Pancreas (tissue), 10 donors: ENCODE measurements at regions not wholly inside any gene's neighbourhood (a gene's known extent, or its start where the extent isn't known, plus 50 kb on each side); places are given as distances from the start of the nearest gene placed in this dataset.

Experiments
- ATAC-seq, 4 donors: fragments of 200-7000 bp; cut with Tn5 transposase; one replicate each; pipeline versions ENCODE4 v1.8.0 to v1.9.1; 2020; ENCODE audit warnings: mild to moderate bottlenecking in 4 of 4, moderate library complexity in 4 of 4
- DNase-seq, 6 donors: peaks; one replicate each; pipeline ENCODE4 v3.0.0-alpha.2; 2020
- FAIRE-seq: peaks from 2 replicates; lab custom pipeline; 2012; peaks lifted over from hg19 to GRCh38; lab: Jason Lieb, UNC
- H3K27ac ChIP-seq, 4 donors: fragments of 200-600 bp; sonication (generic); 1 replicate in 3 of 4; 2 replicates in 1 of 4; pipeline versions ENCODE4 v1.5.0 to v1.8.0; 2020
- H3K27me3 ChIP-seq, 4 donors: fragments of 200-600 bp; one replicate each; pipeline ENCODE4 v1.8.0; 2021
- H3K36me3 ChIP-seq, 3 donors: fragments of 200-600 bp; sonication (generic) in 1 of 3; one replicate each; pipeline versions ENCODE4 v1.5.0 to v1.8.0; 2020 to 2021
- H3K4me1 ChIP-seq, 3 donors: fragments of 200-600 bp; one replicate each; pipeline ENCODE4 v1.8.0; 2021
- H3K4me3 ChIP-seq, 4 donors: fragments of 200-600 bp; sonication (generic) in 2 of 4; one replicate each; pipeline versions ENCODE4 v1.5.0 to v1.8.0; 2020 to 2021
- H3K9me3 ChIP-seq, 4 donors: fragments of 200-600 bp; one replicate each; pipeline ENCODE4 v1.8.0; 2021
- CTCF ChIP-seq, 4 donors: fragments of 200-600 bp; sonication (generic) in 3 of 4; IDR thresholded peaks; one replicate each; pipeline versions ENCODE4 v1.5.0 to v1.8.0; 2021; ENCODE audit warnings: antibody characterized with exemption in 4 of 4
- WGBS, 2 donors: extraction: QIAGEN DNeasy Blood & Tissue Kit; methylation state at CpG; one replicate each; pipeline ENCODE4 v1.1.7; 2013; 5-methylcytosine and 5-hydroxymethylcytosine counted together
- intact Hi-C, 3 donors: fragments of 100-400 bp; cut with DNase I; formaldehyde crosslinking; loops; one replicate each; pipeline versions ENCODE4 v1.11.1 to v1.14.2; 2022
- donor health status: healthy with polysubstance abuse.
- donor health status: DM: no; HTN: no; CAD: no; lungs with moderate emphysema.
- donor health status: DM: no; HTN: no; CAD: no.
- donor health status: control.
- donor health status: control.
- donor health status: Bipolar disorder and iron deficiency.
- donor health status: DM: yes; HTN: yes; CAD: no.
- donor health status: DM: no; HTN: no; CAD: no.
- donor health status: DM: no; HTN: no; CAD: no.
- donor health status: DM: yes; HTN: yes; CAD: no.

GRCh38 chr1:57659804-57660203 is 235.9 kb upstream of the DAB1 start:
- FAIRE-seq (no peak), DNase-seq (no peak), ATAC-seq (no peak)
- intact Hi-C loops = no loop called here
- no peak for TF ChIP-seq CTCF (IDR thresholded peaks at IDR 0.05)
- H3K9me3 ChIP-seq = no peaks in the 10 kb centered on the region
- H3K4me3 ChIP-seq = no peak overlapping the region
- no peaks in the 10 kb centered on the region for H3K36me3 ChIP-seq
- 86 to 92% methylated on average over 1 of the region's 1 CpG for WGBS, 2 donors
- no peaks in the 10 kb centered on the region for H3K27me3 ChIP-seq
- H3K27ac ChIP-seq = no peak overlapping the region
- no peaks in the 10 kb centered on the region for H3K4me1 ChIP-seq

GRCh38 chr1:57655161-57655560 is 231.3 kb upstream of the DAB1 start:
- TF ChIP-seq CTCF (IDR thresholded peaks at IDR 0.05) = no peak
- Histone ChIP-seq H3K27ac (no peak overlapping the region), H3K9me3 (no peaks in the 10 kb centered on the region), H3K4me1 (no peaks in the 10 kb centered on the region), H3K4me3 (no peak overlapping the region), H3K36me3 (no peaks in the 10 kb centered on the region), H3K27me3 (no peaks in the 10 kb centered on the region)
- intact Hi-C loops = no loop called here
- no peak for DNase-seq
- FAIRE-seq = no peak
- ATAC-seq = no peak
- WGBS, 2 donors = 46% methylated on average over 3 of the region's 3 CpGs

- no peak for TF ChIP-seq CTCF (IDR thresholded peaks at IDR 0.05)
These were observed 220.8 kb upstream of the DAB1 start for GRCh38 chr1:57644667-57645066.

GRCh38 chr1:57638239-57638638 is 214.4 kb upstream of the DAB1 start:
- no peak for TF ChIP-seq CTCF (IDR thresholded peaks at IDR 0.05)
- FAIRE-seq (no peak), DNase-seq (no peak), ATAC-seq (no peak)
- Histone ChIP-seq H3K4me1 (no peaks in the 10 kb centered on the region), H3K27ac (no peak overlapping the region), H3K36me3 (no peaks in the 10 kb centered on the region), H3K4me3 (no peak overlapping the region), H3K9me3 (no peaks in the 10 kb centered on the region), H3K27me3 (no peaks in the 10 kb centered on the region)
- intact Hi-C loops = no loop called here
- 33 to 74% methylated on average over 1 of the region's 1 CpG for WGBS, 2 donors

More at GRCh38 chr1:57644667-57645066, 220.8 kb upstream of the DAB1 start:
- H3K27ac ChIP-seq = no peak overlapping the region
- no peaks in the 10 kb centered on the region for H3K4me1 ChIP-seq
- no peak overlapping the region for H3K4me3 ChIP-seq
- FAIRE-seq (no peak), ATAC-seq (no peak), DNase-seq (no peak)
- H3K9me3 ChIP-seq = no peaks in the 10 kb centered on the region
- H3K36me3 ChIP-seq = no peaks in the 10 kb centered on the region
- 90 to 96% methylated on average over 2 of the region's 2 CpGs for WGBS, 2 donors
- H3K27me3 ChIP-seq = no peaks in the 10 kb centered on the region
- intact Hi-C loops = no loop called here

- ATAC-seq (no peak), DNase-seq (no peak), FAIRE-seq (no peak)
- intact Hi-C loops = no loop called here
- TF ChIP-seq CTCF (IDR thresholded peaks at IDR 0.05) = no peak
- 25 to 58% methylated on average over 2 of the region's 2 CpGs for WGBS, 2 donors
- H3K27ac ChIP-seq = no peak overlapping the region
- no peaks in the 10 kb centered on the region for H3K4me1 ChIP-seq
- H3K36me3 ChIP-seq = no peaks in the 10 kb centered on the region
- H3K27me3 ChIP-seq = no peaks in the 10 kb centered on the region
- H3K9me3 ChIP-seq = no peaks in the 10 kb centered on the region
- no peak overlapping the region for H3K4me3 ChIP-seq
These were observed 213.3 kb upstream of the DAB1 start for GRCh38 chr1:57637155-57637554.
